GM19467 (cell line): ENCODE measurements at regions not wholly inside any gene's neighbourhood (a gene's known extent, or its start where the extent isn't known, plus 50 kb on each side); places are given as distances from the start of the nearest gene placed in this dataset.
"Not testable (repeated sequence)": the region's sequence is repeated elsewhere in the genome, so short reads cannot be mapped to it uniquely, and the experiment has no call there.

Experiments
- ATAC-seq: cut with Tn5 transposase; IDR thresholded peaks from one replicate; pipeline ENCODE4 v1.9.1; 2021; ENCODE audit warnings: mild to moderate bottlenecking, moderate library complexity; ENCODE audit not compliant: unreplicated experiment

DNA sequence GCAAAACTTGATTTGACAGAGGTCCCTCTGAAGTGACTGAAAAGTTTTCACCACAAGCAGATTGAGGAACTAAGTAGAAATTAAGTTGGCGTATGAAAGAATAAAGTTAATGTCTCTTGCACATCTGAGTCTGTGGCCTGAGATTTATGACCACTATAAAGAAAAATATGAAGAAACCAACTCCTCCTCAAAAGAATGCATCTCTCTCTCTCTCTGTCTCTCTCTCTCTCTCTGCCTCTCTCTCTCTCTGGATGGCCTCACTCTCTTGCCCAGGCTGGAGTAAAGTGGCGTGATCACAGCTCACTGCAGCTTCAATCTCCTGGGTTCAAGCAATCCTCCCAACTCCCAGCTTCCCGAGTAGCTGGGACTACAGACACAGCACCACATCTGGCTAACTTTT lies 55.2 kb downstream of the RPL22L1 start:
- ATAC-seq = no peak

DNA sequence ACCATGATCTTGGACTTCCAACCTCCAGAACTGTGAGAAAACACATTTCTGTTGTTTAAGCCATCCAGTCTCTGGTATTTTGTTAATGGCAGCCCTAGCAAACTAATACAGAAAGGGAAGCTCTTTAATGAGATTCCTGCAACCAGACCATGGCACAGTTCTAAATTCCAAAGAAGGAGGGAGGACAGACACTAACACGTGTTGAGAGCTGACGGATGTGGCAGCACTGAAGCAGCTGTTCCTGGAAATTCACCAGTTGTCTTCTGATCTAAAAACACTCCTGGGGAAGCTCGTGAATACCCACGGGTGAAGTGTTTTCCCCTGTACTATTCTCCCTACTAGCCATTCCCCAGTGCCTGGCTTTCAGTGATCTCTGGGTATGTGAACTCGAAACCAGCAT lies 56.7 kb downstream of the RPL22L1 start:
- no peak for ATAC-seq

DNA sequence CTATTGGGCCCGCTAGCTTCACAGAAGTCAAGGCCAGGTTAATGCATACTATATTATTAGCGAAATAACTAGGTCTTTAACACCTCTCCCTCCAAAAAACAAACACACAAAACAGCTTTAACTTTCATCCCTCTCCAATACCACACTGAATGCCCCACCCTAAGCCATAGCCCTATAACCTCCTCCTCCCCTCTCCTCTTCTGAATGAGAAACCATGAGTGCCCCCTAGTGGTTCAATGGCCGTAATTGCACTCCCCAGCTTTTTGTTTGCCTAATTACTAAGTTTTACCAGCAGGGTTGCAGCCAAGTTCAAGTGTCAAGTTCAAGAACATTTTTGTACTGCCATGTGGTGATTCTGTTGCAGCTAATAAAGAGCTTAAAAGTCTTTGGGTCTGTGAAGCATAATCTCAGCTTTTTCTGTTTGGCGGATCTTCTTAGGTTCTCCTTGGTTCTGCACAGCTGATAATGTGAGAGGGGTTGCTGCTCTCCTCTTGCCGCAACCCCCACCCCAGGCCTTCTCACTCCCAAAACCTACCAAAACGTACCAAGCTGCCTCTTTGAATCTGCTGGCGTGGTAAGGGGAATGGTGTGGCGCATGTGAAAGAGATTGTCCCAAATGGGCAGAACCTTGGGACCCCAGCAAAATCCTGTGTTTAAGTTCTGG lies 57.9 kb downstream of the RPL22L1 start:
- ATAC-seq = peak; percentile 88

DNA sequence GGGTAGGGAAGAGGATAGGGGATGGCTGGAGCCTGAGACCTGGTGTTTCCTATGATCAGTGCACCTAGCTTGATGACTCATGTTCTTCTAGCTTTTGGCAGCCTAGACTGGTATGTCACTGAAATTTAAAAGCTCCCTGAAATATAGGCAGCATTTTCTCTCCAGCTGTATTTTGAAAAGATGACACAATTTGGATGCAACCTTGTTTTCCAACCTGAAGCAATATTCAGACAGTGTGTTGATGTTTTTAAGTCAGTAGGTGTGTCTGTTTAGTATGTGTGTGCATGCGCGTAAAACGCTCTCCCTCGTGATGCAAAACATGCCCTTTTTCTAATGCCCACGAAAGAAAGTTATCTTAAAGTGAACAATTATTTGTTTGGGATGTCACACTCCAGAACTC lies 58.5 kb downstream of the RPL22L1 start:
- no peak for ATAC-seq

DNA sequence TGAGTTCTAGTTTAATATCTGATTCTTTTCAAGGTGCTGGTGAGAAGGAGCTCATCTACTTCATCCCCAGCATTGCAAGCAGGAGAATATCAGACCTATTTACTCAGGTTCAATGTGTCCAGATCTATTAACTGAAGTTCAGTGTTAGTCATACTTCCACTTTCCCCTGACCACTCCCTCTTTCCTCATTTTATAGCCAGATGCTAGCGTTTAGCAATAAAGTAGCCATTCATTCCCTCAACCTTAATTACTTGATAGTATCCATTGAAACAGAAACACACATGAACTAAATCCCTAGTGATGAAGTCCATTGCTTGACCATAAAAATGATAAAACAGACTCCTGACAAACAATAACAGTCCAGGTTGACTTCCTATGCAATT lies 60.0 kb downstream of the RPL22L1 start:
- ATAC-seq = no peak

DNA sequence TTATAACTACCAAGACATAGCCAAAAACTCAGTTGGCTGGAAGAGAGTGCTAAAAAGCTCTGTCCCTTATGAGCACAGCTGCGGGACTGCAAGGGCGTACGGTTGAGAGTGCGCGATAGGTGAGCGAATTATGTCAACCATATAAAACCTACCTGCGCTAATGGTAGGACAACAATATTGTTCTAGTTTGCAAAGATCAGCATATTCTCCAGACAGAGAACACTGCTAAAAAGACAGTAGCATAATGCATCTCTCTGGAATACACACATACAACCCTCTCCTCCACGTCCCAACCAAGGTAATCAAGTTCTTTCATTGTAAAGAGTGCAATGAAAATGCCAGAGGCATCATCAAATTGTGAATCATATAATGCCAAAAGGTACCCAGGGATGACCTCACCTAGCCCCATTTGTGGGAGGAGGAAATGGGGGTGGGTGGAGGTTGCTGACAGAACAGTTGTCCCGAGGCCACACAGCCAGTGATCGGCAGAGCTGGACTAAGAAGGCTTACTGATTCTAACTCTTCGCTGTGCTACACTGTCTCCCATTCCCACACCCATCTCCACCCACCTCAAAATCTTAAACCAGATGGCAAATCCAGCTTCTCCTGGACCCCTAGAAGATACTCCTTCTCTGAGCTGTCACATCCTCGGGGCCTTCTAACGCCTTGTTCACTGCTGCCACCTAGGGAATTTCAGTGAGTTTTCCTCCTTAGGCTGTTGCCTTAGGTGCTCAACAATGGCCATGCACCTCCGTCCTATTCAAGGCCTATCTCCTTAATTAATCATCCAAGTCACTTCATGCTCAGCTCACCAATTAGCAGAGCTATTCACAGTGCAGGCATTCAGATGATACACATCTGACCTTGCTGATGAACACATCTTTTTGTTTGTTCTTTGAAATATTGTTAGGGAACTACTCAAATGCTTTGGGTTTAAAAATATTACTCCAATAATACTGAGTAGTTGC lies 60.7 kb downstream of the RPL22L1 start:
- no peak for ATAC-seq

DNA sequence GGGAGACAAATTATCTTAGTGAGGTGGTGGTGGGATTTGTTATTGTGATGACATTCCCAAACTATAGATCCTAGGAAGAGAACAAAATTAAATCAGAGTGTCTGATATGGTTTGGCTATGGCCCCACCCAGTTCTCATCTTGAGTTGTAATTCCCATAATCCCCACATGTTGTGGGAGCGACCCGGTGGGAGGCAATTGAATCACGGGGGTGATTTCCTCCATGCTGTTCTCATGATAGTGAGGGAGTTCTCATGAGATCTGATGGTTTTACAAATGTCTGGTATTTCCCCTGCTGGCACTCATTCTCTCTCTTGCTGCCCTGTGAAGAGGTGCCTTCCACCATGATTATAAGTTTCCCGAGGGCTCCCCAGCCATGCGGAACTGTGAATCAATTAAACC lies 62.0 kb downstream of the RPL22L1 start:
- no peak for ATAC-seq

DNA sequence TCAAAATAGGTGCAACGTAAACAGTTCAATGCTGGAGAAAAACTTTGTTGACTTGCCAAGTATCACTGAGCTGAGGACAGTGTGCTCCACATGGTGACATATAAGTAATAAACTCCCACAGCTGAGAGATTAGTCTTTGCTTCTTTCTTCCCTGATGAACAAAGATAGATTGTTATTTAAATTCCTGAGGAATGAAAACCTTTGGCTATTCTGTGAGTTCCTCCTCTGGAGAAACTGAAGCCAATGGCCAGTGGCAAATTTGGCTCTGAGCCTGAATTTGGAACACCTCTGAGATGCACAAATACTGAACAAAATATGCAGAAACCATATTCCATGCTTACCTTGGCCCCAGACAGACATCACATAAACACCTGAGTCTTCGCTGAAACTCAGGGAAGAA lies 63.3 kb downstream of the RPL22L1 start:
- ATAC-seq = no peak

DNA sequence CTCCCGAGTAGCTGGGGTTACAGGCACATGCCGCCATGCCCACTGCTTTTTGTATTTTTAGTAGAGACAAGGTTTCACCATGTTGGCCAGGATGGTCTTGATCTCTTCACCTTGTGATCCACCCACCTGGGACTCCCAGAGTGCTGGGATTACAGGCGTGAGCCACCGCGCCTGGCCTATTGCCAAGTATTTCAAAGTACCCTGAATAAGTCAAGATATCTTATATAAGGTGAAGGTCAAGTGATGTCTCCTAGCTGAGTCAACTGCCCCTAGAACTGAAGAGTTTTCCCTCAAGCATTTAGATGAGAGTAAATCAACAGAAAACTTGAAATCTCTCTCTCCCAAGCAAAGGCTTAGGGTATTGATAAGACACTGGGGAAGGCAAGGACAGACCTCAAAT lies 63.9 kb downstream of the RPL22L1 start:
- no peak for ATAC-seq

DNA sequence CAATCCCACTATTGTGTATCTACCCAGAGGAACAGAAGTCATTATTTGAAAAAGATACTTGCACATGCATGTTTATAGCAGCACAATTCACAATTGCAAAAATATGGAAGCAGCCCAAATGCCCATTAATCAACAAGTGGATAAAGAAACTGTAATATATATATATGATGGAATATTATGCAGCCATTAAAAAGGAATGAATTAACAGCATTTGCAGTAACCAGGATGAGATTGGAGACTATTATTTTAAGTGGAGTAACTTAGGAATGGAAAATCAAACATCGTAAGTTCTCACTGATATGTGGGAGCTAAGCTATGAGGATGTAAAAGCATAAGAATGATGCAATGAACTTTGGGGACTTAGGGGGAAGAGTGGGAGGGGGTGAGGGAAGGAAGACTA lies 64.7 kb downstream of the RPL22L1 start:
- not testable (repeated sequence) for ATAC-seq

DNA sequence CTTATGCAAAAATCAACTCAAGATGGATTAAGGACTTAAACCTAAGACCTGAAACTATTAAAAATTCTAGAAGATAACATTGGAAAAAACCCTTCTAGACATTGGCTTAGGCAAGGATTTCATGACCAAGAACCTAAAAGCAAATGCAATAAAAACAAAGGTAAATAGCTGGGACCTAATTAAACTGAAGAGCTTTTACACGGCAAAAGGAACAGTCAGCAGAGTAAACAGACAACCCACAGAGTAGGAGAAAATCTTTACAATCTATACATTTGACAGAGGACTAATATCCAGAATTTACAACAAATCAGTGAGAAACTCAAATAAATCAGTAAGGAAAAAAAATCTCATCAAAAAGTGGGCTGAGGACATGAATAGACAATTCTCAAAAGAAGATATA lies 65.4 kb downstream of the RPL22L1 start:
- not testable (repeated sequence) for ATAC-seq

DNA sequence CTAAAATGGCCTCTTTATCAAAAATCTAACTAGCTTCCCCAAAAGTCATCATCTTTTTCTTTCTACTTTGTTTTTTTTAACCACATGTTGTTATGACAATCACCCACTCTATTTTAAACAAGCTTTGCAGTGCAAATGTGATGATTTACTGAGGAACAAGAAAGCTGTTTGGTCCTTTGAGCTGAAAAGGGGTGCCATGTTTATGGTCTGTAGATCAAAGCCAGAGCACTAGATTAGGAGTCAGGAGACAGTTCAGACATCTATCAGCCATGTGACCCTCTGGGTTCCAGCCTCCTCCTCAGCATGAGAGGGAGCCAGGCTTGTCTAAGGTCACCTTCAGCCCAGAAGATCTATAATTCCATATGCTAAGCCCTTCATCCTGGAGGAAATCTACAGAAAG lies 65.9 kb downstream of the RPL22L1 start:
- ATAC-seq = no peak

DNA sequence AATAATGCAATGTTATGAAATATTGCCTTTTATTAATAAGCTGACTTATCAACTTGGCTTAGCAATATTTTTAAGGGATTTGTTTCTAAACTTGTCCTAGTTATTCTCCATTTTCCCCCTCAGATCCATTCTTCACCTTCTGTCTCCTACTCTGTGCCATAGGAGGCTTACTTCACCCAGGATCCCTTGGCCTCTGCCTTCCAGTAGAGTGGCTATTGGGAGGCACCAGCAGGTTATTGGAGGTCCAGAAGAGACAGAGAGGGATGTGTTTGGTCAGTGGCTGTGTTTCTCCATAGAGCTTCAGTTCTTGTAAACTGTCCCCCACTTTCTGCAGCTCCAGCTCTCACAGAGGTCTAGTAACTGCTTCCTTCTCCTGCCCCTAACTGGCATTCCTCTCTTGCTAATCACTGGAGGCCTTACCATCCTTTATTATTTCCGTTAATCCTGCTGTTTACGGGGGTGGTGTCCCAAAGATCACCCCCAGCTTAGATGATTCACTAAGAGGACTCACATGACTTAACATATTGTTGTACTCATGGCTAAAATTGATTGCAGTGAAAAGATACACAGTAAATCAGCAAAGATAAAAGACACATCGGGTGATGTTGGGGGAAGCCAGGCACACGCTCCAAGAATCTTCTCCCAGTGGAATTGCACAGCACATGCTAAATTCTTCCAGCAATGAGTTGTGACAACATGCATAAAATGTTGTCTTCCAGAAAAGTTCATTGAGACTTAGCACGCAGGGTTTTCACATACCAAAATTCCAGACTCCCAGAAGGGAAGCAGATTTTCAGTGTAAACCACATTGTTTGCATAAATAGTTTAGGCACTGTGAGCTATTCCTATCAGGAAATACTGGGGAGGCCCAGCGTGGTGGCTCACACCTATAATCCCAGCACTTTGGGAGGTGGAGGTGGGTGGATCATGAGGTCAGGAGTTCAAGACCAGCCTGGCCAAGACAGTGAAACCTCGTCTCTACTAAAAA lies 67.5 kb downstream of the RPL22L1 start:
- no peak for ATAC-seq

DNA sequence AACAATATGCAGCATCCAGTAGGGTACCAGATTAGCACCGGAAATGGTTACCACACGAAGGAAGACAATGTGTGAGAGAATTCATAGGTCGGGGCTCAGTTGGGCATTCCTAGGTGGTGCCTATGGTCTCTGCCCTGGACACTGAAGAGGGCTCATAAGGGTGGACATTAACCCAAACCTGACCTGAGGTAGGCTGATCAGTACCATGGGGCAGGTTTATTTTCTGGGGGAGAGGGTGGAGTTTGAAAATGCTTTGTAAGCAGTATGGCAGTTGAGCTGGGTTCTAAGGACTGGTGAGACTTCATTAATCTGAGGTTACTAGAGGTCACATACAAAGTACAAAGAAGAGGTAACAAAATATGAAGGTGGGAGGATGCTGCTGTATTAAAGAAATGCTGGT lies 68.4 kb downstream of the RPL22L1 start:
- ATAC-seq = no peak

DNA sequence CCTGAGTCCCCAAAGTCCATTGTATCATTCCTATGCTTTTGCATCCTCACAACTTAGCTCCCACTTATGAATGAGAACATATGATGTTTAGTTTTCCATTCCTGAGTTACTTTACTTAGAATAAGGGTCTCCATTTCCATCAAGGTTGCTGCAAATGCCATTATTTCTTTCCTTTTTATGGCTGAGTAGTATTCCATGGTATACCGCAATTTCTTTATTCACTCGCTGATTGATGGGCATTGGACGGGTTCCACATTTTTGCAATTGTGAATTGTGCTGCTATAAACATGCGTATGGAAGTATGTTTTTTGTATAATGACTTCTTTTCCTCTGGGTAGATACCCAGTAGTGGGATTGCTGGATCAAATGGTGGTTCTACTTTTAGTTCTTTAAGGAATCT lies 69.7 kb downstream of the RPL22L1 start:
- ATAC-seq = not testable (repeated sequence)

DNA sequence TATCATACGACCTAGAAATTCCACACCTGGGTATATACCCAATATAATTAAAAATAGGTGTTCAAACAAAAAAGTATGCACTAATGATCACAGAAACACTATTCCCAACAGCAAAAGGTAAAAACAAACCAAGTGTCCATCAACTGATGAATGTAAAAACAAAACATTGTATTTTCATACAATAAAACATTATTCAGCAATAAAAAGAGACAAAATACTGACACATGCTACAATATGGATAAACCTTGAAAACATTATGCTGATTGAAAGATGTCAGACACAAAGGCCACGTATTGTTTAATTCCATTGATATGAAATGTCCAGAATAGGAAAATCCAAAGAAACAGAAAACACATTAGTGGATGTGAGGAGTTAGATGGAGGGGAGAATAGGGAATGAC lies 71.0 kb downstream of the RPL22L1 start:
- ATAC-seq = no peak

DNA sequence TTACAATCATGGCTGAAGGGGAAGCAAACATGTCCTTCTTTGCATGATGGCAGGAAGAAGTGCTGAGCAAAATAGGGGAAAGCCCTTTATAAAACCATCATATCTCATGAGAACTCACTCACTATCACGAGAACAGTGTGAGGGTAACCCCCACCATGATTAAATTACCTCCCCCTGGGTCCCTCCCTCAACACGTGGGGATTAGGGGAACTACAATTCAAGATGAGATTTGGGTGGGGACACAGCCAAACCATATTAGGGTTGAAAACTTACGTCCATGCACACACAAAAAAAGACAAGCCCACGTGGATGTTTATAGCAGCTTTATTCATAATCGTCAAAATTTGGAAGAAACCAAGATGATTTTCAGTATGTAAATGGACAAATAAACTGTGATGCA lies 72.3 kb downstream of the RPL22L1 start:
- ATAC-seq = no peak

DNA sequence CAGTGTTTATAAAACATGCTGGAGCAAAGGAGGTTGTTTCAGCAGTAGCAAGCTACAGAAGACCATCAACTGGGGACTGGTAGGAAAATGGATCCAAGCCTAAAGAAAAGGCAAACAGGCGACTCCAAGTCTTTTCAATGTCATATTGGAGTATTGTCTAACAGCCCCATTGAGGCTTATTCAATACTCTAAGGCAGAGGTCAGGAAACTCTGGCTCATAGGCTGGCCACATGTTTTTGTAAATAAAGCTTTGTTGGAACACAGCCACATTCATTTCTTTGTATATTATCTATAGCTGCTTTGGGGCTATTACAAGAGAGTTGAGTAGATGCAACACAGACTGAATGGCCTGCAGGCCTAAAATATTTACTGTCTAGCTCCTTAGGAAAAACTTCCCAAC lies 77.5 kb downstream of the RPL22L1 start:
- no peak for ATAC-seq

DNA sequence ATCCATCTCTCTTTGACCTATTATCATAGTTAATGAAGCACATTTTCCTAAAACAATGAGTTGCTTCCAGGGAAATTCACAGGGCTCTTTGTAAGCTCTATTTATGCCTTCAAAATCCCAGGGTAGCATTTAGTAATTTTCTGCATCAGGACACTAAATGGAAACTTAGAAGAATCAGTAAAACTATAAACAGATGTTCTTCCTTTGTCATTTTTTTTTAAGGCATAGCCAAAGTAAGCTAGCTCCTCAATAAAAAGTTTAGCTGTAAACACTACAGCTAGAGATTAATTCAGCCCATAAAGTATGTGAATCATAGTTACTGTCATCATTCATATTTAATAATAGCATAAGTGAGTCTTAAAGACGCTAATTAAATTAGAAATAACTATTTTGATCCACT lies 79.3 kb downstream of the RPL22L1 start:
- ATAC-seq = no peak

DNA sequence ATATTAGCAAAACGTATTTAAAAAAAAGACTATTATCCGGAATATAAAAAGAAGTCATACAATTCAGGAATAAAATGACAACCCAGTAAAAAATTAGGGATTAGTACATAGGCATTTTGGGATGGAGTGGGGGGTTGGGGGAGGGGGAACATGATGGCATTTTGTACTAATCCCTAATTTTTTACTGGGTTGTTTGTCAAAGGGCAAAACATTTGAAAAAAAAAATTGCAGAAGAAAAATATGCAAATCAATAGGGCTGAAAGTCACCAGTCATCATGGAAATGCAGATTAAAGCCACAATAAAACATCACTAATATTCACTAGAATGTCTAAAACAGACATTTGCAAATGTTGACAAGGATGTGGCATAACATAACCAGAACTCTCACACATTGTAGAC lies 82.5 kb downstream of the RPL22L1 start:
- ATAC-seq = no peak

DNA sequence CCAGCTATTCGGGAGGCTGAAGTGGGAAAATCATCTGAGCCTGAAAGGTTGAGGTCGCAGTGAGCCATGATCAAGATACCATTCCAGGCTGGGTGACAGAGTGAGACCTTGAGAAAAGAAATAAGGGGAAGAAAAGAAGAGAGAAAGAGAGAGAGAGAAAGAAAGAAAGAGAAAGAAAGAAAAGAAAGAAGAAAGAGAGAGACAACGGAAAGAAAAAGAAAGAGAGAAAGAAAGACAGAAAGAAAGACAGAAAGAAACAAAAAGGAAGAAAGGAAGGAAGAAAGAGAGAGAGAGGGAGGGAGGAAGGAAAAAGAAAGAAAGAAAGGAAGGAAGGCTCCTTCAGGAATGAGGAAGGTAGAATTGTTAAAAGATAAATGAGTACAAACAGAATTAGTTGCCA lies 84.5 kb downstream of the RPL22L1 start:
- ATAC-seq = no peak
